DND-41 (cell line): ENCODE measurements at regions not wholly inside any gene's neighbourhood (a gene's known extent, or its start where the extent isn't known, plus 50 kb on each side); places are given as distances from the start of the nearest gene placed in this dataset.

Source experiments
- EZH2 ChIP-seq: IDR thresholded peaks from 3 replicates; pipeline ENCODE4 v1.6.1; 2012; ENCODE audit warnings: borderline replicate concordance, low read depth, mild to moderate bottlenecking, moderate library complexity, low read length, inconsistent platforms; ENCODE audit not compliant: severe bottlenecking
- TF ChIP-seq, protein P1 (sequence below): IDR thresholded peaks from 2 replicates; pipeline ENCODE4 v1.5.1; 2012; ENCODE audit warnings: borderline replicate concordance, low read length, moderate library complexity, mild to moderate bottlenecking; ENCODE audit not compliant: poor library complexity, severe bottlenecking; ENCODE audit errors: extremely low read depth

- TF ChIP-seq, protein P1, sequence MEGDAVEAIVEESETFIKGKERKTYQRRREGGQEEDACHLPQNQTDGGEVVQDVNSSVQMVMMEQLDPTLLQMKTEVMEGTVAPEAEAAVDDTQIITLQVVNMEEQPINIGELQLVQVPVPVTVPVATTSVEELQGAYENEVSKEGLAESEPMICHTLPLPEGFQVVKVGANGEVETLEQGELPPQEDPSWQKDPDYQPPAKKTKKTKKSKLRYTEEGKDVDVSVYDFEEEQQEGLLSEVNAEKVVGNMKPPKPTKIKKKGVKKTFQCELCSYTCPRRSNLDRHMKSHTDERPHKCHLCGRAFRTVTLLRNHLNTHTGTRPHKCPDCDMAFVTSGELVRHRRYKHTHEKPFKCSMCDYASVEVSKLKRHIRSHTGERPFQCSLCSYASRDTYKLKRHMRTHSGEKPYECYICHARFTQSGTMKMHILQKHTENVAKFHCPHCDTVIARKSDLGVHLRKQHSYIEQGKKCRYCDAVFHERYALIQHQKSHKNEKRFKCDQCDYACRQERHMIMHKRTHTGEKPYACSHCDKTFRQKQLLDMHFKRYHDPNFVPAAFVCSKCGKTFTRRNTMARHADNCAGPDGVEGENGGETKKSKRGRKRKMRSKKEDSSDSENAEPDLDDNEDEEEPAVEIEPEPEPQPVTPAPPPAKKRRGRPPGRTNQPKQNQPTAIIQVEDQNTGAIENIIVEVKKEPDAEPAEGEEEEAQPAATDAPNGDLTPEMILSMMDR = no peak
- TF ChIP-seq EZH2 = no peak
These were observed 351.8 kb upstream of the TMEFF2 start for GRCh38 chr2:192546565-192546964.
